H1 (cell line): ENCODE measurements at regions not wholly inside any gene's neighbourhood (a gene's known extent, or its start where the extent isn't known, plus 50 kb on each side); places are given as distances from the start of the nearest gene placed in this dataset.

Source experiments
- CTCF ChIA-PET: fragments of 300-600 bp; sonication (Branson Sonifier 250); formaldehyde crosslinking; loops from one replicate; lab custom pipeline; 2021; ENCODE audit not compliant: partially characterized antibody; lab: Charles Lee
- POLR2A ChIA-PET: fragments of 300-600 bp; sonication (Branson Sonifier 250); formaldehyde crosslinking; loops from one replicate; lab custom pipeline; 2021; ENCODE audit warnings: inconsistent platforms; ENCODE audit not compliant: partially characterized antibody; lab: Charles Lee
- DNase-seq, 2 experiments: peaks; one replicate each; pipeline versions ENCODE4 v3.0.0 to v3.0.0-alpha.2; 2010 to 2022; ENCODE audit warnings: low spot score in 2 of 2, low read depth in 1 of 2, mixed read lengths in 1 of 2
- FAIRE-seq: peaks from 2 replicates; lab custom pipeline; 2011; peaks lifted over from hg19 to GRCh38; lab: Jason Lieb, UNC
- H2AFZ ChIP-seq: 2 replicates; pipeline ENCODE4 v1.8.1; 2012; ENCODE audit warnings: low read length, inconsistent platforms
- H2AK5ac ChIP-seq: 2 replicates; pipeline ENCODE4 v1.6.1; 2013; ENCODE audit warnings: low read depth, low read length
- H2BK120ac ChIP-seq: replicated peaks from 2 replicates; pipeline ENCODE3; 2013; ENCODE audit warnings: low read depth, low read length, inconsistent platforms
- H2BK12ac ChIP-seq: 2 replicates; pipeline ENCODE4 v1.6.1; 2013; ENCODE audit warnings: low read depth, low read length
- H2BK15ac ChIP-seq: 2 replicates; pipeline ENCODE4 v1.6.1; 2013; ENCODE audit warnings: low read length
- H2BK20ac ChIP-seq: 2 replicates; pipeline ENCODE4 v1.6.1; 2013; ENCODE audit warnings: low read length
- H2BK5ac ChIP-seq: 2 replicates; pipeline ENCODE4 v1.6.1; 2013; ENCODE audit warnings: low read depth, low read length
- H3K14ac ChIP-seq: 2 replicates; pipeline ENCODE4 v1.6.1; 2013; ENCODE audit warnings: inconsistent platforms; ENCODE audit not compliant: insufficient read length
- H3K18ac ChIP-seq: 2 replicates; pipeline ENCODE4 v1.6.1; 2013; ENCODE audit warnings: low read length; ENCODE audit errors: extremely low read depth
- H3K23ac ChIP-seq: 2 replicates; pipeline ENCODE4 v1.6.1; 2013; ENCODE audit warnings: inconsistent platforms; ENCODE audit not compliant: insufficient read length
- H3K23me2 ChIP-seq: 2 replicates; pipeline ENCODE4 v1.6.1; 2013; ENCODE audit warnings: low read depth, low read length
- H3K27ac ChIP-seq: 2 replicates; pipeline ENCODE4 v1.6.1; 2011; ENCODE audit warnings: low read depth, low read length, inconsistent platforms
- H3K27me3 ChIP-seq, 4 experiments: replicated peaks in 1 of 4; 1 replicate in 1 of 4; 2 replicates in 3 of 4; pipeline versions ENCODE4 v1.6.1 to v1.8.1; 2011 to 2013; ENCODE audit warnings: low read length in 3 of 4, mild to moderate bottlenecking in 3 of 4, inconsistent platforms in 2 of 4, mixed read lengths in 2 of 4, moderate library complexity in 1 of 4; ENCODE audit not compliant: control insufficient read depth in 3 of 4, insufficient read depth in 3 of 4; ENCODE audit errors: extremely low read depth in 1 of 4
- H3K36me3 ChIP-seq, 4 experiments: 2 replicates each; pipeline versions ENCODE4 v1.6.1 to v1.8.1; 2011 to 2013; ENCODE audit warnings: mild to moderate bottlenecking in 4 of 4, low read length in 3 of 4, moderate library complexity in 2 of 4, control low read depth in 1 of 4, inconsistent platforms in 1 of 4; ENCODE audit not compliant: insufficient read depth in 4 of 4, control insufficient read depth in 2 of 4
- H3K4ac ChIP-seq: replicated peaks from 2 replicates; pipeline ENCODE3; 2013; ENCODE audit warnings: low read length, low read depth, mixed read lengths, inconsistent platforms; ENCODE audit not compliant: insufficient read length
- H3K4me1 ChIP-seq, 4 experiments: replicated peaks in 1 of 4; 1 replicate in 1 of 4; 2 replicates in 3 of 4; pipeline versions ENCODE4 v1.6.1 to v1.8.1; 2011 to 2013; ENCODE audit warnings: low read length in 3 of 4, inconsistent platforms in 2 of 4, mixed read lengths in 1 of 4; ENCODE audit not compliant: insufficient read depth in 4 of 4, control insufficient read depth in 3 of 4
- H3K4me2 ChIP-seq, 2 experiments: 2 replicates each; pipeline versions ENCODE4 v1.6.1 to v1.8.1; 2011 to 2013; ENCODE audit warnings: low read depth in 2 of 2, low read length in 2 of 2, control low read depth in 1 of 2, inconsistent platforms in 1 of 2, mild to moderate bottlenecking in 1 of 2; ENCODE audit not compliant: insufficient read depth in 1 of 2
- H3K4me3 ChIP-seq, 4 experiments: fragments of 200-600, 300-600 bp in 1 of 4; sonication (generic), shearing (Covaris generic), sonication (Bioruptor Twin) in 1 of 4; 2 replicates each; pipeline versions ENCODE4 v1.5.1 to v1.8.1; 2011 to 2016; ENCODE audit warnings: low read length in 4 of 4, low read depth in 3 of 4, control low read depth in 2 of 4, inconsistent platforms in 2 of 4, mild to moderate bottlenecking in 2 of 4, mixed read lengths in 1 of 4, moderate library complexity in 1 of 4; ENCODE audit not compliant: insufficient read depth in 2 of 4; ENCODE audit errors: extremely low read depth in 1 of 4
- H3K56ac ChIP-seq: replicated peaks from 2 replicates; pipeline ENCODE3; 2013; ENCODE audit warnings: low read depth, mild to moderate bottlenecking, mixed read lengths, low read length, inconsistent platforms; ENCODE audit not compliant: insufficient read length
- H3K79me1 ChIP-seq: 2 replicates; pipeline ENCODE4 v1.6.1; 2013; ENCODE audit warnings: low read depth, low read length, control low read depth
- H3K79me2 ChIP-seq, 2 experiments: 2 replicates each; pipeline versions ENCODE4 v1.6.1 to v1.8.1; 2012 to 2013; ENCODE audit warnings: low read length in 2 of 2, mild to moderate bottlenecking in 2 of 2, inconsistent platforms in 1 of 2; ENCODE audit not compliant: insufficient read depth in 2 of 2, control insufficient read depth in 1 of 2
- H3K9ac ChIP-seq, 4 experiments: replicated peaks in 1 of 4; 1 replicate in 1 of 4; 2 replicates in 3 of 4; pipeline versions ENCODE4 v1.6.1 to v1.8.1; 2011 to 2013; ENCODE audit warnings: low read depth in 3 of 4, low read length in 3 of 4, control low read depth in 2 of 4, mild to moderate bottlenecking in 2 of 4, moderate library complexity in 2 of 4, inconsistent platforms in 1 of 4; ENCODE audit errors: extremely low read depth in 1 of 4
- H3K9me3 ChIP-seq, 2 experiments: 2 replicates each; pipeline versions ENCODE4 v1.6.1 to v1.8.1; 2012 to 2013; ENCODE audit warnings: mild to moderate bottlenecking in 2 of 2, moderate library complexity in 2 of 2, control low read depth in 1 of 2, inconsistent platforms in 1 of 2, low read depth in 1 of 2, low read length in 1 of 2, mixed read lengths in 1 of 2; ENCODE audit not compliant: insufficient read depth in 2 of 2
- H4K20me1 ChIP-seq, 2 experiments: replicated peaks in 1 of 2; 2 replicates each; pipeline versions ENCODE3 to v1.8.1; 2011 to 2013; ENCODE audit warnings: inconsistent platforms in 2 of 2, low read length in 2 of 2, mild to moderate bottlenecking in 1 of 2; ENCODE audit not compliant: insufficient read depth in 2 of 2, control insufficient read depth in 1 of 2
- H4K5ac ChIP-seq: 2 replicates; pipeline ENCODE4 v1.6.1; 2013; ENCODE audit warnings: low read length, low read depth, mixed read lengths, inconsistent platforms; ENCODE audit not compliant: insufficient read length
- H4K8ac ChIP-seq: 2 replicates; pipeline ENCODE4 v1.8.0; 2013; ENCODE audit warnings: mild to moderate bottlenecking, moderate library complexity, low read length, inconsistent platforms; ENCODE audit not compliant: insufficient read depth; ENCODE audit errors: extremely low read depth
- H4K91ac ChIP-seq: replicated peaks from 2 replicates; pipeline ENCODE3; 2013; ENCODE audit warnings: low read length, mixed read lengths, inconsistent platforms; ENCODE audit not compliant: insufficient read length
- CREB1 ChIP-seq: IDR thresholded peaks from 2 replicates; pipeline ENCODE4 v1.6.1; 2012; ENCODE audit warnings: inconsistent platforms
- GABPA ChIP-seq: IDR thresholded peaks from 2 replicates; pipeline ENCODE4 v1.6.1; 2011; ENCODE audit warnings: mild to moderate bottlenecking, low read length, moderate library complexity, borderline replicate concordance; ENCODE audit not compliant: insufficient read depth
- HDAC2 ChIP-seq, 2 experiments: fragments of 300-600 bp in 1 of 2; sonication (generic) in 1 of 2; IDR thresholded peaks; 2 replicates each; pipeline ENCODE4 v1.6.1; 2011 to 2012; ENCODE audit warnings: low read depth in 2 of 2, low read length in 2 of 2, mild to moderate bottlenecking in 2 of 2, moderate library complexity in 2 of 2, borderline replicate concordance in 1 of 2, inconsistent platforms in 1 of 2
- JUN ChIP-seq: IDR thresholded peaks from 2 replicates; pipeline ENCODE4 v1.6.1; 2011; ENCODE audit warnings: low read depth, mild to moderate bottlenecking, improper control_type of control experiment, low read length
- NANOG ChIP-seq: IDR thresholded peaks from 2 replicates; pipeline ENCODE4 v1.6.1; 2011; ENCODE audit warnings: low read length, low read depth, mild to moderate bottlenecking, inconsistent platforms; ENCODE audit not compliant: insufficient read depth, poor library complexity, severe bottlenecking
- RNF2 ChIP-seq: fragments of 200-900, 300-1000 bp; sonication (generic); IDR thresholded peaks from 2 replicates; pipeline ENCODE4 v1.7.1; 2016; ENCODE audit warnings: borderline replicate concordance, low read depth, mild to moderate bottlenecking, antibody characterized with exemption, low read length; ENCODE audit not compliant: poor library complexity, severe bottlenecking; ENCODE audit errors: missing control alignments
- SP1 ChIP-seq: IDR thresholded peaks from 2 replicates; pipeline ENCODE4 v1.6.1; 2011; ENCODE audit warnings: low read depth, low read length
- SP4 ChIP-seq: IDR thresholded peaks from 2 replicates; pipeline ENCODE4 v1.6.1; 2012; ENCODE audit warnings: low read length, inconsistent platforms
- TAF1 ChIP-seq: IDR thresholded peaks from 2 replicates; pipeline ENCODE4 v1.6.1; 2011; ENCODE audit warnings: mild to moderate bottlenecking, low read depth, low read length
- TAF7 ChIP-seq: optimal IDR thresholded peaks from 2 replicates; pipeline ENCODE3; 2011; ENCODE audit warnings: low read depth, mild to moderate bottlenecking, inconsistent platforms, low read length, moderate library complexity, borderline replicate concordance
- USF2 ChIP-seq: IDR thresholded peaks from 2 replicates; pipeline ENCODE4 v1.6.1; 2011; ENCODE audit warnings: low read length, improper control_type of control experiment
- WGBS, 2 experiments: shearing (Covaris generic) in 1 of 2; methylation state at CpG; one replicate each; pipeline versions ENCODE4 v1.1.6 to v1.1.7; 2013 to 2015; ENCODE audit warnings: low lambda C conversion rate in 2 of 2, mixed read lengths in 2 of 2, inconsistent platforms in 1 of 2, low coverage in 1 of 2, missing lambda C conversion rate in 1 of 2; ENCODE audit not compliant: insufficient replicate concordance in 2 of 2, insufficient coverage in 1 of 2, insufficient read length in 1 of 2; ENCODE audit errors: extremely low coverage in 1 of 2, missing lambda C conversion rate in 1 of 2; 5-methylcytosine and 5-hydroxymethylcytosine counted together

- CTCF ChIA-PET, result interaction anchor here (0.7 to 1.4 kb wide), 2 partner anchors 15 to 1580 kb away, joined by 4 read pairs; no protein-coding TSS in a partner anchor
These were observed 439.7 kb downstream of the CCSER2 start for GRCh38 chr10:84768132-84768531.

More at GRCh38 chr10:84768132-84768531, 439.7 kb downstream of the CCSER2 start:
- Histone ChIP-seq H2BK12ac (no peak overlapping the region), H3K23me2 (0 out of 2 replicates have a peak, but pooled peaks cover 2% of the 10 kb centered on the region), H2BK20ac (no peak overlapping the region), H4K8ac (no peak overlapping the region), H4K20me1 (no peaks in the 10 kb centered on the region), H4K5ac (no peak overlapping the region), H3K4ac (no peak overlapping the region), H2AFZ (no peak overlapping the region), H3K4me2 (no peak overlapping the region), H2AK5ac (no peak overlapping the region), H2BK5ac (no peak overlapping the region), H3K23ac (no peak overlapping the region), H3K9ac (no peak overlapping the region), H3K79me2 (no peaks in the 10 kb centered on the region), H2BK15ac (no peak overlapping the region), H3K27me3 (no peaks in the 10 kb centered on the region), H3K14ac (no peak overlapping the region), H4K91ac (no peak overlapping the region), H3K36me3 (no peaks in the 10 kb centered on the region), H2BK120ac (no peak overlapping the region), H3K4me3 (no peak overlapping the region), H3K79me1 (no peaks in the 10 kb centered on the region), H3K4me1 (0 out of 7 replicates have a peak, but pooled peaks cover 0 to under 1% (median 0%) of the 10 kb centered on the region in 4 experiments), H3K27ac (no peak overlapping the region), H3K9me3 (no peaks in the 10 kb centered on the region), H3K56ac (no peak overlapping the region), H3K18ac (no peak overlapping the region)
- DNase-seq (no peak), FAIRE-seq (no peak)
- WGBS, 2 experiments, result 94 to 100% methylated on average over 1 to 4 of the region's 4 CpGs
- POLR2A ChIA-PET, result no interaction called here
- TF ChIP-seq SP1, result no peak
- TF ChIP-seq NANOG, result no peak
- no peak for TF ChIP-seq CREB1
- no peak for TF ChIP-seq TAF1
- no peak for TF ChIP-seq HDAC2 (IDR thresholded peaks at IDR 0.05; ENCODE audit: borderline replicate concordance in 1 of 2, low read depth in 2 of 2, low read length in 2 of 2)
- TF ChIP-seq USF2, result no peak
- no peak for TF ChIP-seq GABPA
- no peak for TF ChIP-seq TAF7
- no peak for TF ChIP-seq JUN
- no peak for TF ChIP-seq RNF2
- no peak for TF ChIP-seq SP4
